Upper lobe of left lung (tissue), 4 donors: ENCODE measurements at regions not wholly inside any gene's neighbourhood (a gene's known extent, or its start where the extent isn't known, plus 50 kb on each side); places are given as distances from the start of the nearest gene placed in this dataset.

Experiments used
- CTCF ChIP-seq, 6 experiments: fragments of 450-650 bp in 4 of 6; fragments of 200-600 bp in 2 of 6; sonication (generic) in 2 of 6; IDR thresholded peaks; one replicate each; pipeline ENCODE4 v1.5.1; 2016 to 2019; ENCODE audit warnings: antibody characterized with exemption in 6 of 6
- EP300 ChIP-seq, 4 donors: sonication (generic); formaldehyde crosslinking; IDR thresholded peaks; one replicate each; pipeline ENCODE4 v1.5.1; 2017; ENCODE audit warnings: antibody characterized with exemption in 4 of 4, control low read depth in 2 of 4
- POLR2AphosphoS5 ChIP-seq, 2 donors: sonication (generic); formaldehyde crosslinking; IDR thresholded peaks; one replicate each; pipeline ENCODE4 v1.5.1; 2017; ENCODE audit warnings: antibody characterized with exemption in 2 of 2

DNA sequence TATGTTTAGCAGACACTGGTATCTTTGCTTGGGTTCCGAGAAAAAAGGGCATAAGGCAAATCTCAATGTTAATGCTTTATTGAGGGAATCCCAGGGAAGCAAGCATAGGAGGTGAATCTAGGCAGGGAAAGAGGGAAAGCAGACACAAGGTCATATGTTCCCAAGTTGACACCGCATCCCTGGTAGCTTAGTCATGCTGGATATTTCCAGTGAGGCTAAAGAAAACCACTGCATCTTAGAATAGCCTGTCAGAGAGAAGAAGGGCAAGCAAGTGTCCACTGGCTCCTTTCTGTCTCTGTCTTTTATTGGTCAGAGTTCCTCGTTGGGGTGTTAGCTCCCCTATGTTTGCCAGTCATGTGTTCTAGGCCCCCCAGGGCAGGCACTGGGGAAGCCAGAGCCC is 104.7 kb downstream of the NKX6-1 start:
- TF ChIP-seq CTCF (IDR thresholded peaks at IDR 0.05): no peak
- no peak for TF ChIP-seq POLR2AphosphoS5 (IDR thresholded peaks at IDR 0.05)
- no peak for TF ChIP-seq EP300 (IDR thresholded peaks at IDR 0.05)
